DMS153 treated with DMSO at 0.1 percent for 48 hours (cell line): ENCODE measurements at regions not wholly inside any gene's neighbourhood (a gene's known extent, or its start where the extent isn't known, plus 50 kb on each side); places are given as distances from the start of the nearest gene placed in this dataset.

Experiments used
- DNase-seq: peaks from one replicate; lab custom pipeline; 2025; ENCODE audit not compliant: unreplicated experiment; lab: John Stamatoyannopoulos, UW

- DNase-seq, result no peak
These were observed 74.9 kb upstream of the GAREM1 start for GRCh38 chr18:32545631-32546030.

- no peak for DNase-seq
These were observed 73.4 kb upstream of the GAREM1 start for GRCh38 chr18:32544088-32544487.

DNA sequence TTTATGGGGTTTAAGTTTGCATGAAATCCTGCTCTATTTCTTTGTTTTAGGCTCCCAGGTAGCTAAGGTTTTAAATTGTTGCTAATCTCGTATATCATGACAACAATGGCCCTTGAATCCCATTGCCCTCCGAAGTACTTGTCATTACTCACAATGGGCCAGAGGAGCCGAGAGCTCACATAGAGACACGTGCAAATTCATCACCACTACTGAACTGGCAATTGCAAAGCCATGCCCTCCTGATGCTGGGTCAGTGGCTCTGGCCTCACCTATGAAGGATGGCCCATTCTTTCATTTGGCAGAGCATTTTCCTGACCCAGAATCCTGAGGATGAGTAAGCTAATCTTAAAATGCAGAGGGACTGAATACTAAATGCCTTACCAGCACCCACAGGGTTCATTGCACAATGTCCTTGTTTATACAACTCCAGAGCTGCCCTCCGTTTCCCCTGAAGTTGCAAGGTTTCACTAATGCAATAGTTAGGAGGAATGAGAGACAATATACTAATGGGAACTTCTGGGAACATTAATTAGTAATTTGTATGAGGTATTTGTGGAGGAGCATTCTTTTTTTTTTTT, 71.6 kb upstream of the GAREM1 start:
- DNase-seq, result no peak

- peak; percentile 23 for DNase-seq
These were observed 60.4 kb upstream of the GAREM1 start for GRCh38 chr18:32530947-32531651.

GRCh38 chr18:32529722-32530420, 59.2 kb upstream of the GAREM1 start:
- no peak for DNase-seq

DNA sequence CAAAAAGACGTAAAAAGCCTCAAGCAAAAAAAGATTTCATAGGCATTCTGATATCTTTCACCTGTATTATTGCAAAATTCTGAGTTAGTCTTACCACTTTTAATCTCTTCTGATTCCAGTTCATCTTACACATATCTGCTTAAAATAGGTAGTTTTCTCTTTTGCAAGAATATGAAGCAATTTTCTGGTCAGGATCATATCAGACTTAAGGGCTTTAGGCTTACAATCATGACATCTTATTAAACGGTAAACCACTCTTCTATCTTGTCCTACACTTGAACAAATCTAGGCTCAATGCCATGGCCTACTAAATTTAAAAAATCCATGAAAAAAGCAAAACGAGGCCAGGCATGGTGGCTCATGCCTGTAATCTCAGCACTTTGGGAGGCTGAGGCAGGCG, 50.1 kb upstream of the GAREM1 start:
- no peak for DNase-seq
